GM12891 (cell line): ENCODE measurements at regions not wholly inside any gene's neighbourhood (a gene's known extent, or its start where the extent isn't known, plus 50 kb on each side); places are given as distances from the start of the nearest gene placed in this dataset.

ENCODE experiments used
- POLR2A ChIP-seq: IDR thresholded peaks from 2 replicates; pipeline ENCODE4 v1.6.1; 2011; ENCODE audit warnings: low read depth, low read length, control low read depth
- POLR2AphosphoS5 ChIP-seq: IDR thresholded peaks from 2 replicates; pipeline ENCODE4 v1.6.1; 2011; ENCODE audit warnings: low read depth, low read length, control low read depth
- TAF1 ChIP-seq: IDR thresholded peaks from 2 replicates; pipeline ENCODE4 v1.6.1; 2011; ENCODE audit warnings: low read depth, low read length, control low read depth

DNA sequence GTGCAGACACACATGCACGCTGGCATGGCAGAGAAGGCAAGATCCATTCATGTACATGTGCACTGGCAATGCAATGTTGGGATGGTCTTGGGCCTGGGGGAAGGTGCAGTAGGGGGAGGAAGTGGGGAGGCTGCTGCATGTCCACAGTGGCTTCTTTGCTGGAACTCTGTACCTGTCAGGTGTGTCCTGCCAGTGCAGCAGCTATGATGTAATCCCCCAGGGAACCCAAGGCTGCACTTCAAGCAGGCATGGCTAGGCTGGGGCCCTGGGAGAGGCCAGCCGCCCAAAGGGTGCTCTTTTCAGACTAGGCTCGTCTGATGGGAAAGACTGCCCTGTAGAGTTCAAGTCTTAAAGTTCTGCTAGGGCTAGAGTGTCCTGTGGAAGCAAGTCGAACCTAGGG lies 1304.0 kb downstream of the FAM133A start:
- no peak for TF ChIP-seq POLR2AphosphoS5
- no peak for TF ChIP-seq POLR2A
- TF ChIP-seq TAF1: no peak
